OCI-LY3 (cell line): ENCODE measurements at regions not wholly inside any gene's neighbourhood (a gene's known extent, or its start where the extent isn't known, plus 50 kb on each side); places are given as distances from the start of the nearest gene placed in this dataset.

ENCODE experiments used
- H2AFZ ChIP-seq: fragments of 200-600, 300-600 bp; shearing (Covaris generic); 2 replicates; pipeline ENCODE4 v1.6.0; 2014; ENCODE audit warnings: antibody characterized with exemption, low read depth, low read length
- H3K27ac ChIP-seq: fragments of 200-600, 300-600 bp; sonication (generic); 2 replicates; pipeline ENCODE4 v1.5.1; 2014; ENCODE audit warnings: mild to moderate bottlenecking, low read length, moderate library complexity, mixed read lengths
- H3K27me3 ChIP-seq: fragments of 200-600, 300-600 bp; sonication (generic); 2 replicates; pipeline ENCODE4 v1.6.1; 2014; ENCODE audit warnings: low read depth, low read length, mixed read lengths
- H3K36me3 ChIP-seq: fragments of 200-600, 300-600 bp; sonication (generic); replicated peaks from 2 replicates; pipeline ENCODE3; 2014; ENCODE audit warnings: low read depth, low read length, mixed read lengths
- H3K4me1 ChIP-seq: fragments of 300-600, 200-600 bp; sonication (generic); 2 replicates; pipeline ENCODE4 v1.6.1; 2014; ENCODE audit warnings: low read length, mixed read lengths
- H3K4me2 ChIP-seq: fragments of 200-600, 300-600 bp; sonication (generic); 2 replicates; pipeline ENCODE4 v1.6.1; 2014; ENCODE audit warnings: low read length, mixed read lengths
- H3K4me3 ChIP-seq: fragments of 300-600, 200-600 bp; sonication (generic); 2 replicates; pipeline ENCODE4 v1.5.1; 2014; ENCODE audit warnings: antibody characterized with exemption, mild to moderate bottlenecking, low read length, moderate library complexity
- H3K79me2 ChIP-seq: fragments of 300-600, 200-600 bp; shearing (Covaris generic); 2 replicates; pipeline ENCODE4 v1.6.1; 2014; ENCODE audit warnings: mild to moderate bottlenecking, low read length, mixed read lengths
- H3K9ac ChIP-seq: fragments of 300-600, 200-600 bp; shearing (Covaris generic); 2 replicates; pipeline ENCODE4 v1.6.0; 2014; ENCODE audit warnings: mild to moderate bottlenecking, low read length, moderate library complexity
- H3K9me3 ChIP-seq: fragments of 200-600, 300-600 bp; shearing (Covaris generic); 2 replicates; pipeline ENCODE4 v1.6.1; 2014; ENCODE audit warnings: low read length, mixed read lengths; ENCODE audit not compliant: insufficient read depth
- H4K20me1 ChIP-seq: fragments of 200-600, 300-600 bp; sonication (generic); 2 replicates; pipeline ENCODE4 v1.6.1; 2016; ENCODE audit warnings: low read length, mixed read lengths; ENCODE audit not compliant: insufficient read depth
- EZH2phosphoT487 ChIP-seq: fragments of 200-600 bp; shearing (Covaris generic); IDR thresholded peaks from 2 replicates; pipeline ENCODE4 v1.6.1; 2018; ENCODE audit warnings: antibody characterized with exemption, mixed run types, low read depth
- TF ChIP-seq, protein P1 (sequence below): fragments of 200-600, 300-600 bp; sonication (generic); IDR thresholded peaks from 2 replicates; pipeline ENCODE4 v1.5.1; 2014; ENCODE audit warnings: antibody characterized with exemption, low read length, low read depth

- no peak overlapping the region for H3K4me2 ChIP-seq
- H3K36me3 ChIP-seq, result no peaks in the 10 kb centered on the region
- H3K9me3 ChIP-seq, result no peaks in the 10 kb centered on the region
- H4K20me1 ChIP-seq, result no peaks in the 10 kb centered on the region
- H3K4me3 ChIP-seq, result no peak overlapping the region
- H3K4me1 ChIP-seq, result no peaks in the 10 kb centered on the region
- TF ChIP-seq, protein P1, sequence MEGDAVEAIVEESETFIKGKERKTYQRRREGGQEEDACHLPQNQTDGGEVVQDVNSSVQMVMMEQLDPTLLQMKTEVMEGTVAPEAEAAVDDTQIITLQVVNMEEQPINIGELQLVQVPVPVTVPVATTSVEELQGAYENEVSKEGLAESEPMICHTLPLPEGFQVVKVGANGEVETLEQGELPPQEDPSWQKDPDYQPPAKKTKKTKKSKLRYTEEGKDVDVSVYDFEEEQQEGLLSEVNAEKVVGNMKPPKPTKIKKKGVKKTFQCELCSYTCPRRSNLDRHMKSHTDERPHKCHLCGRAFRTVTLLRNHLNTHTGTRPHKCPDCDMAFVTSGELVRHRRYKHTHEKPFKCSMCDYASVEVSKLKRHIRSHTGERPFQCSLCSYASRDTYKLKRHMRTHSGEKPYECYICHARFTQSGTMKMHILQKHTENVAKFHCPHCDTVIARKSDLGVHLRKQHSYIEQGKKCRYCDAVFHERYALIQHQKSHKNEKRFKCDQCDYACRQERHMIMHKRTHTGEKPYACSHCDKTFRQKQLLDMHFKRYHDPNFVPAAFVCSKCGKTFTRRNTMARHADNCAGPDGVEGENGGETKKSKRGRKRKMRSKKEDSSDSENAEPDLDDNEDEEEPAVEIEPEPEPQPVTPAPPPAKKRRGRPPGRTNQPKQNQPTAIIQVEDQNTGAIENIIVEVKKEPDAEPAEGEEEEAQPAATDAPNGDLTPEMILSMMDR, result no peak
- TF ChIP-seq EZH2phosphoT487, result no peak
- H2AFZ ChIP-seq, result no peak overlapping the region
- H3K79me2 ChIP-seq, result no peaks in the 10 kb centered on the region
- H3K27me3 ChIP-seq, result peaks cover 8% of the 10 kb centered on the region; the same call in 1 of the 2 replicates
- H3K9ac ChIP-seq, result no peak overlapping the region
- no peak overlapping the region for H3K27ac ChIP-seq
Measured at GRCh38 chr3:126289096-126289495, 68.1 kb downstream of the KLF15 start.

DNA sequence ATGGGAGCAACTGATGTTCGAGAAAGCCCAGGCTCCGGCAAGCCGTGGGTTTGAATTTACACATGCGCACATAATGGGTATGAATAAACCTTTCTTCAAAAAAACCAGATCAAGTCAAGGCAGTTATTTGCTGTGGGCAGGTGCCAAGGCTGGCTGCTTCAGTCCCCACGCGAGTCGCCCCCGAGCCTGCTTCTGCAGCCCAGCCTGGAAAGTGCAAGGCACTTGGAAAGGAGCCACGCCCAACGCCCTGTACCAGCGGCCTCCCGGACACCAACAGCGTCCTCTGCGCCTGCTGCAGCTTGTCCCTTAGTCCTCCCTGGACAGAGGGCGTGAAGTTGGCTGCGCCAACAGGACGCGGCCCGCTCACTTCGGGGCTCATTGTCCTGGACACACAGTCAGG, 68.9 kb downstream of the KLF15 start:
- H3K9ac ChIP-seq, result no peak overlapping the region
- H3K4me1 ChIP-seq, result no peaks in the 10 kb centered on the region
- no peak overlapping the region for H2AFZ ChIP-seq

DNA sequence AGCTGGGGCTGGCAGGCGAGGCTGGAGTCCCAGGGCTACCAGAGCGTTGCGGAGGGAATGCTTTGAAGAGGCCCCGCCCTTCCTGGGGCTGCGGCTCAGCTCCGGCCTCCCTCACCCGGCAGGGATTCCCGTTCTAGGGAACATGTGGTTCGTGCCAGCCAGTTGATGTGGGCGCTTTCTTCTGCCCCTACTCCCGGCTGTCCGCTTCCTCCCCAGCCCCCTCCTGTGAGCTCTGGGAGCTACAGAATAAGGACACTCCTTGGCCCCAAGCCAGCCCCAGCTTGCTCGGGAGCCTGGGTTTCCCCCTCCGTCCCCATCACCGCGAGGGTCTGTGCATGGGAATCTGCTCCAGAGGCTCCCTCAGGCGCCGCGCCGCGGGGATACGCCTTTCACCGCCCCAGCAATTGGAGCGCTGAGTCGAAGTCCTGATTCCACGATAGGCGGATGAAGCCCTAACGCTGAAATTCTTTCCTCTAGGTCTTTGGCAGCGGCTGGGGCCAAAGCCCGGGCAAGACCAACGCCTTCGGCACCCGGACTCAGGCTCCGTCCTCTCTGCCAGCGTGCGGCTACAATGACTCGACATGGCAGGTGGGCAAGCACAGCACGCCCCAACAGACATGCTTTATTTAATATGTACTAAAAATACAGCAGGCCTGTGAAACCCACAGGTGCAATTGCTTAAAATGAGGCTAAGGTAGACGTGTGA, 69.5 kb downstream of the KLF15 start:
- Histone ChIP-seq H3K4me1 (no peaks in the 10 kb centered on the region), H3K36me3 (no peaks in the 10 kb centered on the region), H2AFZ (no peak overlapping the region), H3K27me3 (peaks cover 8% of the 10 kb centered on the region; the same call in 1 of the 2 replicates), H3K9me3 (no peaks in the 10 kb centered on the region), H3K9ac (no peak overlapping the region), H3K27ac (no peak overlapping the region), H3K79me2 (no peaks in the 10 kb centered on the region), H3K4me2 (no peak overlapping the region), H3K4me3 (no peak overlapping the region), H4K20me1 (no peaks in the 10 kb centered on the region)
- no peak for TF ChIP-seq EZH2phosphoT487
- TF ChIP-seq, protein P1, result no peak

More for the DNA sequence above, 68.9 kb downstream of the KLF15 start:
- H3K79me2 ChIP-seq, result no peaks in the 10 kb centered on the region
- no peaks in the 10 kb centered on the region for H3K9me3 ChIP-seq
- H3K36me3 ChIP-seq, result no peaks in the 10 kb centered on the region
- peaks cover 8% of the 10 kb centered on the region; the same call in 1 of the 2 replicates for H3K27me3 ChIP-seq
- no peak overlapping the region for H3K27ac ChIP-seq
- H4K20me1 ChIP-seq, result no peaks in the 10 kb centered on the region
- no peak overlapping the region for H3K4me2 ChIP-seq
- no peak overlapping the region for H3K4me3 ChIP-seq
- no peak for TF ChIP-seq EZH2phosphoT487
- TF ChIP-seq, protein P1, result no peak

GRCh38 chr3:126287171-126287535, 70.1 kb downstream of the KLF15 start:
- no peaks in the 10 kb centered on the region for H4K20me1 ChIP-seq
- peaks cover 8% of the 10 kb centered on the region; the same call in 1 of the 2 replicates for H3K27me3 ChIP-seq
- no peak overlapping the region for H3K4me2 ChIP-seq
- no peak overlapping the region for H3K4me3 ChIP-seq
- no peaks in the 10 kb centered on the region for H3K4me1 ChIP-seq
- no peaks in the 10 kb centered on the region for H3K36me3 ChIP-seq
- H3K9me3 ChIP-seq, result no peaks in the 10 kb centered on the region
- H3K79me2 ChIP-seq, result no peaks in the 10 kb centered on the region
- no peak overlapping the region for H3K27ac ChIP-seq
- H3K9ac ChIP-seq, result no peak overlapping the region
- TF ChIP-seq, protein P1, result no peak
- TF ChIP-seq EZH2phosphoT487, result no peak
- no peak overlapping the region for H2AFZ ChIP-seq
